HG03378 (cell line): ENCODE measurements at regions not wholly inside any gene's neighbourhood (a gene's known extent, or its start where the extent isn't known, plus 50 kb on each side); places are given as distances from the start of the nearest gene placed in this dataset.
"Not testable (repeated sequence)": the region's sequence is repeated elsewhere in the genome, so short reads cannot be mapped to it uniquely, and the experiment has no call there.

ENCODE experiments used
- ATAC-seq: cut with Tn5 transposase; IDR thresholded peaks from one replicate; pipeline ENCODE4 v1.9.1; 2021; ENCODE audit warnings: mild to moderate bottlenecking, moderate library complexity; ENCODE audit not compliant: unreplicated experiment

GRCh38 chr11:38461751-38462150 lies 1863.7 kb upstream of the RAG2 start:
- no peak for ATAC-seq

GRCh38 chr11:38460896-38461295 lies 1862.9 kb upstream of the RAG2 start:
- ATAC-seq: no peak

GRCh38 chr11:38460429-38460828 lies 1862.4 kb upstream of the RAG2 start:
- ATAC-seq: no peak

- no peak for ATAC-seq
These were observed 1858.3 kb upstream of the RAG2 start for GRCh38 chr11:38456371-38456770.

GRCh38 chr11:38448284-38448683 lies 1850.2 kb upstream of the RAG2 start:
- ATAC-seq: no peak

GRCh38 chr11:38446336-38446735 lies 1848.3 kb upstream of the RAG2 start:
- no peak for ATAC-seq

- ATAC-seq: no peak
These were observed 1840.1 kb upstream of the RAG2 start for GRCh38 chr11:38438091-38438490.

- no peak for ATAC-seq
These were observed 1827.5 kb upstream of the RAG2 start for GRCh38 chr11:38425578-38425977.

- no peak for ATAC-seq
These were observed 1825.0 kb upstream of the RAG2 start for GRCh38 chr11:38423042-38423441.

GRCh38 chr11:38416141-38416540 lies 1818.1 kb upstream of the RAG2 start:
- no peak for ATAC-seq

GRCh38 chr11:38411149-38411548 lies 1813.1 kb upstream of the RAG2 start:
- ATAC-seq: no peak

GRCh38 chr11:38402063-38402462 lies 1804.0 kb upstream of the RAG2 start:
- no peak for ATAC-seq

GRCh38 chr11:38392176-38392575 lies 1794.1 kb upstream of the RAG2 start:
- ATAC-seq: no peak

GRCh38 chr11:38384568-38384967 lies 1786.5 kb upstream of the RAG2 start:
- ATAC-seq: no peak

- ATAC-seq: no peak
These were observed 1767.2 kb upstream of the RAG2 start for GRCh38 chr11:38365274-38365673.

GRCh38 chr11:38356255-38356654 lies 1758.2 kb upstream of the RAG2 start:
- no peak for ATAC-seq

- ATAC-seq: no peak
These were observed 1747.2 kb upstream of the RAG2 start for GRCh38 chr11:38345286-38345685.

GRCh38 chr11:38341612-38342011 lies 1743.6 kb upstream of the RAG2 start:
- ATAC-seq: not testable (repeated sequence)

GRCh38 chr11:38339835-38340440 lies 1741.9 kb upstream of the RAG2 start:
- ATAC-seq: no peak

GRCh38 chr11:38338022-38338421 lies 1740.0 kb upstream of the RAG2 start:
- ATAC-seq: not testable (repeated sequence)

- no peak for ATAC-seq
These were observed 1734.0 kb upstream of the RAG2 start for GRCh38 chr11:38332046-38332445.

- no peak for ATAC-seq
These were observed 1732.5 kb upstream of the RAG2 start for GRCh38 chr11:38330578-38330977.
